Forelimb muscle (tissue), 1 donor: ENCODE measurements at regions not wholly inside any gene's neighbourhood (a gene's known extent, or its start where the extent isn't known, plus 50 kb on each side); places are given as distances from the start of the nearest gene placed in this dataset.

Experiments used
- DNase-seq: peaks from one replicate; pipeline ENCODE4 v3.0.0-alpha.2; 2013; ENCODE audit warnings: low read depth

GRCh38 chr1:30188329-30188728 is 535.1 kb downstream of the MATN1 start:
- DNase-seq, result no peak

- DNase-seq, result no peak
Observed at GRCh38 chr1:30187413-30188023, 535.9 kb downstream of the MATN1 start.

- DNase-seq, result no peak
Observed at GRCh38 chr1:30186586-30186985, 536.8 kb downstream of the MATN1 start.

GRCh38 chr1:30185809-30186208 is 537.6 kb downstream of the MATN1 start:
- DNase-seq, result no peak

- DNase-seq, result no peak
Observed at GRCh38 chr1:30185313-30185712, 538.1 kb downstream of the MATN1 start.

- DNase-seq, result no peak
Observed at GRCh38 chr1:30184393-30185141, 538.8 kb downstream of the MATN1 start.

GRCh38 chr1:30183895-30184294 is 539.5 kb downstream of the MATN1 start:
- no peak for DNase-seq

- DNase-seq, result no peak
Observed at GRCh38 chr1:30183006-30183405, 540.4 kb downstream of the MATN1 start.

- no peak for DNase-seq
Observed at GRCh38 chr1:30179942-30180543, 543.3 kb downstream of the MATN1 start.

GRCh38 chr1:30176477-30176876 is 546.9 kb downstream of the MATN1 start:
- DNase-seq, result no peak

GRCh38 chr1:30174499-30174898 is 548.9 kb downstream of the MATN1 start:
- no peak for DNase-seq

GRCh38 chr1:30173560-30173959 is 549.8 kb downstream of the MATN1 start:
- no peak for DNase-seq

GRCh38 chr1:30172757-30173156 is 550.6 kb downstream of the MATN1 start:
- DNase-seq, result no peak

GRCh38 chr1:30172299-30172694 is 551.1 kb downstream of the MATN1 start:
- DNase-seq, result no peak

- DNase-seq, result no peak
Observed at GRCh38 chr1:30171537-30172298, 551.7 kb downstream of the MATN1 start.

GRCh38 chr1:30169269-30169668 is 554.1 kb downstream of the MATN1 start:
- DNase-seq, result no peak

GRCh38 chr1:30166174-30166573 is 557.2 kb downstream of the MATN1 start:
- DNase-seq, result no peak

GRCh38 chr1:30165116-30165515 is 558.3 kb downstream of the MATN1 start:
- DNase-seq, result no peak

GRCh38 chr1:30164693-30165092 is 558.7 kb downstream of the MATN1 start:
- DNase-seq, result no peak

GRCh38 chr1:30162565-30162964 is 560.8 kb downstream of the MATN1 start:
- DNase-seq, result no peak

GRCh38 chr1:30161953-30162352 is 561.4 kb downstream of the MATN1 start:
- DNase-seq, result no peak

GRCh38 chr1:30160999-30161689 is 562.2 kb downstream of the MATN1 start:
- DNase-seq, result no peak
